H4 (cell line): ENCODE measurements at regions not wholly inside any gene's neighbourhood (a gene's known extent, or its start where the extent isn't known, plus 50 kb on each side); places are given as distances from the start of the nearest gene placed in this dataset.
A peak's percentile ranks its signal among the peaks of the same experiment; 100 is the strongest.
"Not testable (repeated sequence)": the region's sequence is repeated elsewhere in the genome, so short reads cannot be mapped to it uniquely, and the experiment has no call there.

Experiments
- DNase-seq: peaks from one replicate; pipeline ENCODE4 v3.0.0-alpha.2; 2015; ENCODE audit warnings: low spot score

- DNase-seq = no peak
These were observed 822.1 kb downstream of the TENT5A start for GRCh38 chr6:80930376-80930775.

- DNase-seq = no peak
These were observed 817.3 kb downstream of the BCKDHB start for GRCh38 chr6:80923816-80924215.

- DNase-seq = no peak
These were observed 816.5 kb downstream of the BCKDHB start for GRCh38 chr6:80922916-80923455.

GRCh38 chr6:80921861-80922460, 815.5 kb downstream of the BCKDHB start:
- DNase-seq = peak; percentile 6

- no peak for DNase-seq
These were observed 801.4 kb downstream of the BCKDHB start for GRCh38 chr6:80907831-80908230.

- no peak for DNase-seq
These were observed 797.2 kb downstream of the BCKDHB start for GRCh38 chr6:80903711-80904110.

GRCh38 chr6:80886475-80886874, 780.0 kb downstream of the BCKDHB start:
- no peak for DNase-seq

GRCh38 chr6:80872951-80873308, 766.5 kb downstream of the BCKDHB start:
- DNase-seq = no peak

- no peak for DNase-seq
These were observed 765.9 kb downstream of the BCKDHB start for GRCh38 chr6:80872199-80872950.

- no peak for DNase-seq
These were observed 756.3 kb downstream of the BCKDHB start for GRCh38 chr6:80862756-80863155.

- DNase-seq = no peak
These were observed 753.6 kb downstream of the BCKDHB start for GRCh38 chr6:80860107-80860506.

GRCh38 chr6:80847973-80848372, 741.5 kb downstream of the BCKDHB start:
- not testable (repeated sequence) for DNase-seq

GRCh38 chr6:80832337-80832736, 725.9 kb downstream of the BCKDHB start:
- DNase-seq = no peak

- no peak for DNase-seq
These were observed 686.9 kb downstream of the BCKDHB start for GRCh38 chr6:80793411-80793810.

GRCh38 chr6:80792151-80792550, 685.7 kb downstream of the BCKDHB start:
- no peak for DNase-seq

- no peak for DNase-seq
These were observed 683.6 kb downstream of the BCKDHB start for GRCh38 chr6:80789912-80790570.

- not testable (repeated sequence) for DNase-seq
These were observed 676.8 kb downstream of the BCKDHB start for GRCh38 chr6:80783271-80783670.

GRCh38 chr6:80771941-80772340, 665.5 kb downstream of the BCKDHB start:
- DNase-seq = no peak

- DNase-seq = no peak
These were observed 662.6 kb downstream of the BCKDHB start for GRCh38 chr6:80769106-80769505.

- peak; percentile 19 for DNase-seq
These were observed 661.3 kb downstream of the BCKDHB start for GRCh38 chr6:80767808-80768207.

GRCh38 chr6:80744213-80744612, 637.7 kb downstream of the BCKDHB start:
- DNase-seq = no peak

- DNase-seq = peak; percentile 41
These were observed 636.0 kb downstream of the BCKDHB start for GRCh38 chr6:80742481-80742880.

GRCh38 chr6:80733641-80734040, 627.2 kb downstream of the BCKDHB start:
- no peak for DNase-seq
